OCI-LY7 (cell line): ENCODE measurements at regions not wholly inside any gene's neighbourhood (a gene's known extent, or its start where the extent isn't known, plus 50 kb on each side); places are given as distances from the start of the nearest gene placed in this dataset.

Source experiments
- BruUV-seq: library from RNA; stranded (reverse); fragments of 400-500 nt; replicated peaks from 2 replicates; lab custom pipeline; 2021; lab: Mats Ljungman, UMichigan
- CTCF ChIA-PET: fragments of 300-600 bp; sonication (Branson Sonifier 250); formaldehyde crosslinking; loops from one replicate; lab custom pipeline; 2022; ENCODE audit warnings: antibody characterized with exemption; ENCODE audit not compliant: unreplicated experiment; lab: Charles Lee
- POLR2A ChIA-PET: fragments of 300-600 bp; sonication (Branson Sonifier 250); formaldehyde crosslinking; loops from one replicate; lab custom pipeline; 2022; ENCODE audit warnings: antibody characterized with exemption; lab: Charles Lee
- DNase-seq: peaks from one replicate; pipeline ENCODE4 v3.0.0-alpha.2; 2015; ENCODE audit warnings: low spot score
- H2AFZ ChIP-seq: fragments of 200-600 bp; sonication (generic), shearing (Covaris generic); 2 replicates; pipeline ENCODE4 v1.6.1; 2014; ENCODE audit warnings: mild to moderate bottlenecking, antibody characterized with exemption, low read length, moderate library complexity
- H3K27ac ChIP-seq: fragments of 200-600 bp; sonication (generic); 2 replicates; pipeline ENCODE4 v1.5.1; 2014; ENCODE audit warnings: mixed run types, low read depth, mild to moderate bottlenecking, moderate library complexity, low read length, inconsistent platforms; ENCODE audit not compliant: poor library complexity, severe bottlenecking
- H3K36me3 ChIP-seq: fragments of 200-600 bp; sonication (generic); 2 replicates; pipeline ENCODE4 v1.6.1; 2014; ENCODE audit warnings: mild to moderate bottlenecking, antibody characterized with exemption, low read length, moderate library complexity, mixed read lengths; ENCODE audit not compliant: insufficient read depth
- H3K4me1 ChIP-seq: fragments of 200-600 bp; sonication (generic); 2 replicates; pipeline ENCODE4 v1.5.1; 2014; ENCODE audit warnings: mild to moderate bottlenecking, low read length; ENCODE audit not compliant: insufficient read depth, poor library complexity, severe bottlenecking
- H3K4me2 ChIP-seq: fragments of 200-600 bp; sonication (generic); 2 replicates; pipeline ENCODE4 v1.6.1; 2014; ENCODE audit warnings: mild to moderate bottlenecking, low read length
- H3K4me3 ChIP-seq: fragments of 200-600 bp; sonication (generic); 2 replicates; pipeline ENCODE4 v1.5.1; 2014; ENCODE audit warnings: mild to moderate bottlenecking, low read depth, low read length; ENCODE audit not compliant: poor library complexity, severe bottlenecking
- H3K79me2 ChIP-seq: fragments of 200-600 bp; sonication (generic); 2 replicates; pipeline ENCODE4 v1.6.1; 2016; ENCODE audit warnings: low read depth, mild to moderate bottlenecking, low read length, moderate library complexity, mixed read lengths; ENCODE audit not compliant: insufficient read depth
- H3K9me2 ChIP-seq: fragments of 200-600 bp; sonication (generic); 2 replicates; pipeline ENCODE4 v1.6.1; 2016; ENCODE audit warnings: mild to moderate bottlenecking, low read length, mixed read lengths; ENCODE audit not compliant: insufficient read depth
- H3K9me3 ChIP-seq: fragments of 200-600 bp; sonication (generic); 2 replicates; pipeline ENCODE4 v1.6.1; 2014; ENCODE audit warnings: mild to moderate bottlenecking, mixed run types, low read length, mixed read lengths
- H4K20me1 ChIP-seq: fragments of 200-600 bp; sonication (generic); 2 replicates; pipeline ENCODE4 v1.6.1; 2014; ENCODE audit warnings: mild to moderate bottlenecking, antibody characterized with exemption, low read length, moderate library complexity, mixed read lengths; ENCODE audit not compliant: insufficient read depth
- CTCF ChIP-seq: fragments of 200-600 bp; sonication (generic); conservative IDR thresholded peaks from 2 replicates; pipeline ENCODE4 v1.5.1; 2014; ENCODE audit warnings: mild to moderate bottlenecking, antibody characterized with exemption, low read length, moderate library complexity, mixed read lengths
- EZH2phosphoT487 ChIP-seq: fragments of 200-600 bp; sonication (generic); IDR thresholded peaks from 2 replicates; pipeline ENCODE4 v1.6.1; 2018; ENCODE audit warnings: low read depth, borderline replicate concordance, mild to moderate bottlenecking, mixed run types, antibody characterized with exemption, low read length, moderate library complexity, mixed read lengths
- intact Hi-C: fragments of 100-400 bp; cut with micrococcal nuclease; formaldehyde crosslinking; loops from one replicate; pipeline ENCODE4 v1.10.0; 2022; ENCODE audit not compliant: unreplicated experiment

GRCh38 chr11:98507208-98507607, 513.5 kb upstream of the CNTN5 start:
- intact Hi-C loops, result no loop called here
- H3K4me1 ChIP-seq, result no peaks in the 10 kb centered on the region
- no peaks in the 10 kb centered on the region for H3K36me3 ChIP-seq
- POLR2A ChIA-PET, result no interaction called here
- DNase-seq, result no peak
- H3K4me3 ChIP-seq, result no peak overlapping the region
- no peaks in the 10 kb centered on the region for H4K20me1 ChIP-seq
- no peak overlapping the region for H3K4me2 ChIP-seq
- H2AFZ ChIP-seq, result no peak overlapping the region
- no TSS peak for BruUV-seq
- no peaks in the 10 kb centered on the region for H3K9me2 ChIP-seq
- CTCF ChIA-PET, result no interaction called here
- no peak overlapping the region for H3K27ac ChIP-seq
- no peaks in the 10 kb centered on the region for H3K79me2 ChIP-seq
- no peaks in the 10 kb centered on the region; the same call in 1 of the 2 replicates for H3K9me3 ChIP-seq
- TF ChIP-seq CTCF, result no peak
- TF ChIP-seq EZH2phosphoT487, result no peak

DNA sequence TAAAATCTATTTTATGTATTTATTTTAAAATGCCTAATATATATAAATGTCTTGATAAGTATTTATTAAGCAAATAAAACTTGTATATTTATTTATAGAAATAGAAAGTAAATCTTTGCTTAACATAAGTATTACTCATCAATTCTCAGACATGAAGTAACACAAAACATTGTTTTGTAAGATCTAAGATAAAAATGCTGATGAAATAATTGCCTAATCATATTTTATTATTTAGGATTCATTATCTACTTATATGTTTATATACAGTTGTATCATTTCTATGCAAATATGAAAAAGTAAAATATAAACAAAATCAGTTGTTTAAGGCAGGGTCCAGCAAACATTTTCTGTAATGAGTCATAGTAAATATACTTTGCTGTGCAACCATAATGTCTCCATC, 507.8 kb upstream of the CNTN5 start:
- POLR2A ChIA-PET, result no interaction called here
- Histone ChIP-seq H2AFZ (no peak overlapping the region), H3K9me3 (peaks cover 4% of the 10 kb centered on the region; the same call in 1 of the 2 replicates), H3K4me1 (no peaks in the 10 kb centered on the region), H3K9me2 (no peaks in the 10 kb centered on the region), H3K36me3 (no peaks in the 10 kb centered on the region), H3K4me3 (no peak overlapping the region), H3K79me2 (no peaks in the 10 kb centered on the region), H3K27ac (no peak overlapping the region), H4K20me1 (no peaks in the 10 kb centered on the region), H3K4me2 (no peak overlapping the region)
- TF ChIP-seq EZH2phosphoT487 (no peak), CTCF (no peak)
- no peak for DNase-seq
- intact Hi-C loops, result no loop called here
- BruUV-seq, result no TSS peak
- CTCF ChIA-PET, result no interaction called here

GRCh38 chr11:98531576-98531975, 489.2 kb upstream of the CNTN5 start:
- H3K27ac ChIP-seq, result no peak overlapping the region
- no peaks in the 10 kb centered on the region for H3K9me3 ChIP-seq
- no peak for TF ChIP-seq EZH2phosphoT487
- no peak for TF ChIP-seq CTCF
- DNase-seq, result no peak
- POLR2A ChIA-PET, result no interaction called here
- no peaks in the 10 kb centered on the region for H3K79me2 ChIP-seq
- no peak overlapping the region for H2AFZ ChIP-seq
- no peaks in the 10 kb centered on the region for H4K20me1 ChIP-seq
- no peak overlapping the region for H3K4me2 ChIP-seq
- H3K4me1 ChIP-seq, result no peaks in the 10 kb centered on the region
- no peaks in the 10 kb centered on the region for H3K36me3 ChIP-seq
- CTCF ChIA-PET, result no interaction called here
- no TSS peak for BruUV-seq
- intact Hi-C loops, result no loop called here
- no peak overlapping the region for H3K4me3 ChIP-seq
- no peaks in the 10 kb centered on the region for H3K9me2 ChIP-seq
